Activated naive CD8-positive, alpha-beta T cell treated with anti-CD3 and anti-CD28 coated beads, Interleukin-2, amount 50 U/mL, for 24 hours (primary cell): ENCODE measurements at regions not wholly inside any gene's neighbourhood (a gene's known extent, or its start where the extent isn't known, plus 50 kb on each side); places are given as distances from the start of the nearest gene placed in this dataset.

Experiments
- ATAC-seq: fragments of 150-1000 bp; cut with Tn5 transposase; one replicate; pipeline ENCODE4 v1.10.0; 2021
- DNase-seq: peaks from one replicate; pipeline ENCODE4 v3.0.0; 2021
- H3K27ac Mint-ChIP-seq: one replicate; pipeline ENCODE4 v1.8.0; 2021; ENCODE audit warnings: mild to moderate bottlenecking, mixed read lengths
- H3K27me3 Mint-ChIP-seq: one replicate; pipeline ENCODE4 v1.8.0; 2021; ENCODE audit warnings: mixed read lengths
- H3K36me3 Mint-ChIP-seq: one replicate; pipeline ENCODE4 v1.8.0; 2021; ENCODE audit warnings: low read depth, mixed read lengths
- H3K4me1 Mint-ChIP-seq: one replicate; pipeline ENCODE4 v1.8.0; 2021; ENCODE audit warnings: mixed read lengths
- H3K4me3 Mint-ChIP-seq: one replicate; pipeline ENCODE4 v1.8.0; 2021; ENCODE audit warnings: mild to moderate bottlenecking, moderate library complexity, mixed read lengths
- H3K9me3 Mint-ChIP-seq: one replicate; pipeline ENCODE4 v1.8.0; 2021; ENCODE audit warnings: mixed read lengths

DNA sequence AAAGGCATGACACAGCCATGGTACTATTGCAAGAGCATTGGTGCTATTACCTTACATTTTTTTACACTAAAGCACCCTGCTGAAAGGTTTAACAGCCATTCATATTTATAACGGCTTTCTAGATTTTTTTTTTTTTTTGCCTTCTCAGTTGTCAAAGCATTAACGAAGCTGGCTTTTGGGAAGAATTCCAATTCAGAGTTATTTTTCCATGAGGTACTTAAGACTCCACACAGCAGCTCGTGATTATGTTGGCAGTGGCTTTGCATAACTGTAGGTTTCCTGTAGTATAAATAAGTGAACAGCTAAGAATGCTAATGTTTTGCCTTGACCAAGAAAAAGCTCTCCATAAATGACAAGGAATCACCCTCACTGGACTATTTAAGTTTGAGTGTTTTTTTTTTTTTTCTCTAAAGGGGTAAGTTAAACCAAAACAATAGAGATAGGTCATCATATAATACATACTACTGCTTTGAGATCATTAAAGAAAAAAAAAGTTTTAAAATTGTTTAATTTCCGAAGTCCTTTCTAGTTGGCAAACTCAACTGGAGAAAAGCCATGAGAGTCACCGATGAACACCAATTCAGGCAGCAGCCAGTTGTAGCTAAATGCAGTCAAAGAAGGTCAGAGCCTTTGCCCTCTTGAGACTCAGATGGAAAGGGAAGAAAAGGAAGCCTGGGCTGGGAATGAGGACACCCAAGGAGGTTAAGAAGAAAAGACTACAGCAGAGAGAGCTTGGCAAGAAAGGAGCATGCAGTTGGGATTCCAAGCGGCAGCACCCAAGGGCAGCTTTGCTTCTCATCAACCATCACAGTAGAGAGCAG is 187.4 kb upstream of the NCKAP5 start:
- Mint-ChIP-seq H3K27ac (no peak overlapping the region), H3K27me3 (no peaks in the 10 kb centered on the region), H3K4me3 (no peak overlapping the region), H3K9me3 (no peaks in the 10 kb centered on the region), H3K4me1 (no peaks in the 10 kb centered on the region), H3K36me3 (no peaks in the 10 kb centered on the region)
- ATAC-seq, result no peak
- DNase-seq, result no peak

- no peaks in the 10 kb centered on the region for H3K36me3 Mint-ChIP-seq
- H3K9me3 Mint-ChIP-seq, result no peaks in the 10 kb centered on the region
- ATAC-seq (no peak), DNase-seq (no peak)
- H3K27me3 Mint-ChIP-seq, result no peaks in the 10 kb centered on the region
- no peaks in the 10 kb centered on the region for H3K4me1 Mint-ChIP-seq
- no peak overlapping the region for H3K4me3 Mint-ChIP-seq
- H3K27ac Mint-ChIP-seq, result no peak overlapping the region
Observed at GRCh38 chr2:133756833-133757232, 188.6 kb upstream of the NCKAP5 start.

GRCh38 chr2:133760376-133760775 is 192.1 kb upstream of the NCKAP5 start:
- Mint-ChIP-seq H3K27ac (no peak overlapping the region), H3K9me3 (no peaks in the 10 kb centered on the region), H3K27me3 (no peaks in the 10 kb centered on the region), H3K4me1 (no peaks in the 10 kb centered on the region), H3K36me3 (no peaks in the 10 kb centered on the region), H3K4me3 (no peak overlapping the region)
- no peak for DNase-seq
- ATAC-seq, result no peak

- Mint-ChIP-seq H3K27me3 (no peaks in the 10 kb centered on the region), H3K4me1 (no peaks in the 10 kb centered on the region), H3K4me3 (no peak overlapping the region), H3K27ac (no peak overlapping the region), H3K9me3 (no peaks in the 10 kb centered on the region), H3K36me3 (no peaks in the 10 kb centered on the region)
- ATAC-seq (no peak), DNase-seq (no peak)
Observed at GRCh38 chr2:133765658-133766057, 197.4 kb upstream of the NCKAP5 start.

DNA sequence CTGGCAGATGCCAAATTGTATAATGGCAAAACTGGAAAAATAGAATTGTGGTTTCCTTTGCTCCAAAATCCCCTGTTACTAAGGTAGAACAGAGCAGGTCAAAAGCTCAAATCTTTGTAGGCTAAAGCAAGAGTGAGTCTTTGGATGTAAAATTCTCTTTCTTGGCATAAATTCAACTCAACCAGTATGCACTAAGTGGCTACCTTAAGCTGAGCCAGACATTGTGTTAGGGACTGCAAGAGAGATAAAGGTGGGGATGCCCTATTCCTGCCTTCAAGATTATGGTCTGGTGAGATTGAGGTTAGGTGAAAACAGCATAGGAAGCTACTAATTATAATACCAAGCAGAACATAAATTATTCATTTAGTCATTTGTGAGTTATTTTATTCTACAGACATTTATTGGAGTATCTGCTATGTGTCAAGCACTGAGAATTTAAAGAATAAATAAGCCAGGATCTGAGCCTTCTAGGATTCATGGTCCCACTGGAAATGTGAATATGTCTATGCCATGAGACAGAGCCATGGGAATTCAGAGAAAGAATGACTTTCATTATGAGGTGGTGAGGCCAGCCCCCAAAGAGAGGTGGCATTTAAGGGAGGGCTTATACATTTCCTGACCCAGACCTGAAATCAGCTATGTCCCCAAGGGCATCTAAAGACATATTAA is 198.0 kb upstream of the NCKAP5 start:
- ATAC-seq (no peak), DNase-seq (no peak)
- Mint-ChIP-seq H3K9me3 (no peaks in the 10 kb centered on the region), H3K36me3 (no peaks in the 10 kb centered on the region), H3K4me1 (no peaks in the 10 kb centered on the region), H3K27me3 (no peaks in the 10 kb centered on the region), H3K27ac (no peak overlapping the region), H3K4me3 (no peak overlapping the region)

DNA sequence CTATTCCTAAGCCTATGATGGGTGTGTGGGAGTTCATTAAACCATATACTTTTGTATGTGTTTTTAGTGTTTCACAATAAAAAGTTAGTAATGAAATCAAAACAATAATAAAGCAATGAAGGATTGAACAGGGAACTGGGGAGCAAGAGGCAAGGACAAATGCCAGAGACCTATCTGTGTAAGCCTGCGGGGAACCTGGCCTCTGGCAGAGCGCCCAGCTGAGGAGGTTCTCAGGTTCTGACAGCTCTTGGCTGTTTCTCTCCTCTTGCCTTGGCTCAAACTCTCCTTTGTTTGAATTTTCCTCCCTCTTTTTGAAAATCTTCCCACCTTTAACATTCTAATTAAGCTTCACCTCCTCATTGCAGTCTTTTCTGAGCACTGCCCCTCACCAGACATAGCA is 200.0 kb upstream of the NCKAP5 start:
- no peak for ATAC-seq

DNA sequence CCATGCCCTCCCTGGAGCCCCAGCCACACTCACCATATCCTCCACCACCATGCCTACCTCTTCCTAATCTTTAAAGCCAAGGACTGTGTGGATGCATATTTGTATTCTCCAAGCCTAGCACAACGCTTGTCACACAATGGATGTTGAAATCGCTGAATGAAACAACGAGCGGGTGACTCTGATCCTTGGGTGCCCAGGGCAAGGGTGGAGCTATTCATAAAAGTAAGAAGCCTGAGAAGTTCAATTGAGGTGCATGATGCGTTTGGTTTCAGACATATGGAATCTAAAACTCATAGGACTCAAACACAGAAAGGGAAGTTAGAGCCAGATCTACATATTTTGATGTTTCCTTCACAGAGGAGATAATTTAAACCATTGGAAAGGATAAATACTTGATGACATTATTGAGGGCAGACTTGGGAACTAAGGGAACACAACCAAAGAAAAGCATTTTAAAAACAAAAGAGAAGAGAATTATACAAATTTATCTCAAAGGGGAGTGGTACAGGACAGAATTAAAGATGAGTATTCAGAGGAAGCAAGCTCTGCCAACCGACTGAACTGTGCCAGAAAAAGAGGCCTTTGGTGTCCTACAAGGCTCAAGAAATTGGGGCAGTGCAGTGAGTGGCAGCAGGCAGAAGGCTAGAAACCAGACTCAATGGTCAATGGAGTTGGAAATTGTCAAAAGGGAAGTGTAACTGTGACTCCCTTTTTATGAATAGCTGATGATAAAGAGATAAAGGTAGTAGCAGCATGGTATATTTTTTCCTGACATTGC is 200.6 kb upstream of the NCKAP5 start:
- DNase-seq (no peak), ATAC-seq (no peak)
- no peaks in the 10 kb centered on the region for H3K9me3 Mint-ChIP-seq
- no peak overlapping the region for H3K4me3 Mint-ChIP-seq
- H3K36me3 Mint-ChIP-seq, result no peaks in the 10 kb centered on the region
- H3K27me3 Mint-ChIP-seq, result no peaks in the 10 kb centered on the region
- no peak overlapping the region for H3K27ac Mint-ChIP-seq
- H3K4me1 Mint-ChIP-seq, result no peaks in the 10 kb centered on the region

More for the DNA sequence above, 200.0 kb upstream of the NCKAP5 start:
- H3K27ac Mint-ChIP-seq, result no peak overlapping the region
- DNase-seq, result no peak
- no peaks in the 10 kb centered on the region for H3K36me3 Mint-ChIP-seq
- no peaks in the 10 kb centered on the region for H3K27me3 Mint-ChIP-seq
- no peaks in the 10 kb centered on the region for H3K4me1 Mint-ChIP-seq
- no peaks in the 10 kb centered on the region for H3K9me3 Mint-ChIP-seq
- H3K4me3 Mint-ChIP-seq, result no peak overlapping the region

GRCh38 chr2:133773854-133774653 is 205.8 kb upstream of the NCKAP5 start:
- Mint-ChIP-seq H3K9me3 (no peaks in the 10 kb centered on the region), H3K4me1 (no peaks in the 10 kb centered on the region), H3K27ac (no peak overlapping the region), H3K36me3 (no peaks in the 10 kb centered on the region), H3K4me3 (no peak overlapping the region), H3K27me3 (no peaks in the 10 kb centered on the region)
- DNase-seq (no peak), ATAC-seq (no peak)

- Mint-ChIP-seq H3K36me3 (no peaks in the 10 kb centered on the region), H3K9me3 (no peaks in the 10 kb centered on the region), H3K4me1 (no peaks in the 10 kb centered on the region), H3K4me3 (no peak overlapping the region), H3K27me3 (no peaks in the 10 kb centered on the region), H3K27ac (no peak overlapping the region)
- no peak for ATAC-seq
- no peak for DNase-seq
Observed at GRCh38 chr2:133774654-133775015, 206.4 kb upstream of the NCKAP5 start.

DNA sequence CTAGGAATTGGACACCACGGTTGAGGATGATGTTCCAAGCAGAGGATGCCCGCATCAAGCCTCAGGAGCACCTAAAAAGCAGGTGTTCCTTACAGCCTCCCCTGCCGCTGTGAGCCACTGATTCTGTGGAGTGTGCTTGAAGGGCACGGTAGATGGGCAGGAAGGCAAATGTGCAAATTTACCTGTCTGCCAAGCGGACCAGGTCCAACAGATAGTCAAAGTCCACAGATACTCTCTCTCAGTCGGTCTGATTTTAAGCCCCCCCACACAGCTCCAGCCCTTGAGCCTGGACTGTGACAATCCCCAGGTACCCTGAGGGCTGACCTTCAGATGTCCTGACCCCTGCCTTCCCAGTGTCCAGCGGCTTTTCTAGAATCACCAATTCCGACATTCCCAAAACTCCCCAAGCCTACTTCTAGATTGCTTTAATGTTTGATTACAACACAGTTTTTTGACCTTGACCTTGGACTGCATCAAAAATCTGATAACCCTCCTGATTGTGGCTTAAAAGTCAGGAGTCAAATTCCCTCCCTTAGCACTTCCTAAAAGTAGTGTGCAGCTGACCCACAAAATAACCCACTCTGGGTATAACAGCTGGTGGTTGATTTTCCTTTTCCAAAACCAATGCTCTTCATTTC is 208.8 kb upstream of the NCKAP5 start:
- Mint-ChIP-seq H3K36me3 (no peaks in the 10 kb centered on the region), H3K4me3 (no peak overlapping the region), H3K9me3 (no peaks in the 10 kb centered on the region), H3K4me1 (no peaks in the 10 kb centered on the region), H3K27ac (no peak overlapping the region), H3K27me3 (no peaks in the 10 kb centered on the region)
- ATAC-seq, result no peak
- DNase-seq, result no peak

- H3K9me3 Mint-ChIP-seq, result no peaks in the 10 kb centered on the region
- H3K27me3 Mint-ChIP-seq, result no peaks in the 10 kb centered on the region
- no peak overlapping the region for H3K27ac Mint-ChIP-seq
- no peaks in the 10 kb centered on the region for H3K4me1 Mint-ChIP-seq
- DNase-seq, result no peak
- no peaks in the 10 kb centered on the region for H3K36me3 Mint-ChIP-seq
- ATAC-seq, result no peak
- H3K4me3 Mint-ChIP-seq, result no peak overlapping the region
Observed at GRCh38 chr2:133777574-133777960, 209.3 kb upstream of the NCKAP5 start.

GRCh38 chr2:133780099-133780996 is 212.1 kb upstream of the NCKAP5 start:
- Mint-ChIP-seq H3K4me3 (no peak overlapping the region), H3K4me1 (no peaks in the 10 kb centered on the region), H3K27me3 (no peaks in the 10 kb centered on the region), H3K9me3 (no peaks in the 10 kb centered on the region), H3K36me3 (no peaks in the 10 kb centered on the region), H3K27ac (no peak overlapping the region)
- DNase-seq (peak; percentile 3), ATAC-seq (no peak)

- Mint-ChIP-seq H3K9me3 (no peaks in the 10 kb centered on the region), H3K36me3 (no peaks in the 10 kb centered on the region), H3K4me3 (no peak overlapping the region), H3K27ac (no peak overlapping the region), H3K27me3 (peaks cover 1% of the 10 kb centered on the region), H3K4me1 (no peaks in the 10 kb centered on the region)
- no peak for ATAC-seq
- DNase-seq, result no peak
Observed at GRCh38 chr2:133780997-133781513, 212.8 kb upstream of the NCKAP5 start.
